IPS-18a (cell line): ENCODE measurements at regions not wholly inside any gene's neighbourhood (a gene's known extent, or its start where the extent isn't known, plus 50 kb on each side); places are given as distances from the start of the nearest gene placed in this dataset.
A peak's percentile ranks its signal among the peaks of the same experiment; 100 is the strongest.

Experiments
- H3K27ac ChIP-seq: one replicate; pipeline ENCODE4 v1.5.1; 2013; ENCODE audit warnings: low read length
- H3K27me3 ChIP-seq: one replicate; pipeline ENCODE4 v1.6.1; 2013; ENCODE audit warnings: mild to moderate bottlenecking, low read length; ENCODE audit not compliant: control insufficient read depth, insufficient read depth
- H3K36me3 ChIP-seq: one replicate; pipeline ENCODE4 v1.6.1; 2013; ENCODE audit warnings: low read depth, low read length; ENCODE audit not compliant: control insufficient read depth
- H3K4me1 ChIP-seq: one replicate; pipeline ENCODE4 v1.6.1; 2013; ENCODE audit warnings: low read depth, low read length; ENCODE audit not compliant: control insufficient read depth
- H3K4me3 ChIP-seq: one replicate; pipeline ENCODE4 v1.5.1; 2013; ENCODE audit warnings: low read length
- H3K9ac ChIP-seq: one replicate; pipeline ENCODE4 v1.6.1; 2013; ENCODE audit warnings: mild to moderate bottlenecking, low read length, moderate library complexity
- H3K9me3 ChIP-seq: one replicate; pipeline ENCODE4 v1.6.1; 2013; ENCODE audit warnings: low read depth, low read length; ENCODE audit not compliant: control insufficient read depth

DNA sequence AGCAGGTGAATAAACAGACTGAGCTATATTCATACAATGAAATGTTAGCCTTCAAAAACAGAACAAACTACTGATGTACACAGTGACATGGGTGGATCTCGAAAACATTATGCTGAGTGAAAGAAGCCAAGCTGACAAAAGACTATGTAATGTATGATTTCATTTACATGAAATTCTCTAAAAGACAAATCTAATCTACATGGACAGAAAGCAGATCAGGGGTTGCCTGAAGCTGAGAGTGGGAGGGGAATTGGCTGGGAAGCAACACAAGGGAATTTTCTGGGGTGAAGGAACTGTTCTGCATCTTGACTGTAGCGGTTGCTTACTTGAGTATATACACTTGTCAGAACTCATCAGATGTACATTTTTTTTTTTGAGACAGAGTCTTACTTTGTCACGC is 121.7 kb upstream of the SVIL start:
- Histone ChIP-seq H3K4me3 (no peak overlapping the region), H3K4me1 (peaks cover 9% of the 10 kb centered on the region), H3K9me3 (no peaks in the 10 kb centered on the region), H3K36me3 (no peaks in the 10 kb centered on the region), H3K9ac (no peak overlapping the region), H3K27me3 (no peaks in the 10 kb centered on the region), H3K27ac (no peak overlapping the region)

GRCh38 chr10:29753283-29753682 is 118.5 kb upstream of the SVIL start:
- Histone ChIP-seq H3K27ac (no peak overlapping the region), H3K4me1 (peaks cover 9% of the 10 kb centered on the region), H3K9me3 (no peaks in the 10 kb centered on the region), H3K4me3 (no peak overlapping the region), H3K27me3 (no peaks in the 10 kb centered on the region), H3K9ac (no peak overlapping the region), H3K36me3 (no peaks in the 10 kb centered on the region)

- no peaks in the 10 kb centered on the region for H3K36me3 ChIP-seq
- no peaks in the 10 kb centered on the region for H3K27me3 ChIP-seq
- H3K9ac ChIP-seq, result no peak overlapping the region
- H3K4me1 ChIP-seq, result peaks cover 9% of the 10 kb centered on the region
- no peak overlapping the region for H3K27ac ChIP-seq
- no peaks in the 10 kb centered on the region for H3K9me3 ChIP-seq
- no peak overlapping the region for H3K4me3 ChIP-seq
Measured at GRCh38 chr10:29751684-29752083, 116.9 kb upstream of the SVIL start.

- H3K4me3 ChIP-seq, result no peak overlapping the region
- no peak overlapping the region for H3K27ac ChIP-seq
- no peaks in the 10 kb centered on the region for H3K9me3 ChIP-seq
- H3K4me1 ChIP-seq, result peaks cover 9% of the 10 kb centered on the region
- no peaks in the 10 kb centered on the region for H3K36me3 ChIP-seq
- no peaks in the 10 kb centered on the region for H3K27me3 ChIP-seq
- no peak overlapping the region for H3K9ac ChIP-seq
Measured at GRCh38 chr10:29751240-29751639, 116.5 kb upstream of the SVIL start.

GRCh38 chr10:29749150-29749549 is 114.4 kb upstream of the SVIL start:
- Histone ChIP-seq H3K27me3 (no peaks in the 10 kb centered on the region), H3K4me1 (no peaks in the 10 kb centered on the region), H3K9me3 (no peaks in the 10 kb centered on the region), H3K36me3 (no peaks in the 10 kb centered on the region), H3K27ac (no peak overlapping the region), H3K4me3 (no peak overlapping the region), H3K9ac (no peak overlapping the region)

DNA sequence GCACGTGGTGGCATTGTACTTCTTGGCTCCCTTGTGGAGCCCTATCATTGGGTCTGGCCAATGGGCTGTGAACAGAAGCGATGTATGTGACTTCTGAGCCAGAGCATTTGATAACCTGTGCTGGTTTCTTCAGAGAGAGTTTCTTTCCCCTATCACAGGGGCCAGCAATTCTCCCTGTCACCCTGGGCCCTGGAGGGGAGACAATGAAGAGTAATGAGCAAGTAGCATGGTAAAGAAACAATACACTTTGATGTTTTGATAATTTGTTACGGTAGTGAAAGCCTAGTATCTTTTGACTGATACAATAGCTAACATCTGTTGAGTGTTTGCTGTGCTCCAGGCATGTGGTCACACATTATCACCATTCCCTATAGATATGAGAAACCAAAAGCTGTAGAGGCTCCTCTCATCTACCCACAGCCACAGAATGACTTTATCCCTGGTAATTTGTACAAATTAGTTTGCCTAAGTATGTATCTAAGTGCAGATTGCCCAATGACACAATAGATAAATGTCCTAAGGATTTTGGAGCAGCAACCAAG is 113.4 kb upstream of the SVIL start:
- no peaks in the 10 kb centered on the region for H3K27me3 ChIP-seq
- no peaks in the 10 kb centered on the region for H3K9me3 ChIP-seq
- no peak overlapping the region for H3K4me3 ChIP-seq
- H3K4me1 ChIP-seq, result no peaks in the 10 kb centered on the region
- H3K27ac ChIP-seq, result no peak overlapping the region
- H3K9ac ChIP-seq, result no peak overlapping the region
- no peaks in the 10 kb centered on the region for H3K36me3 ChIP-seq

DNA sequence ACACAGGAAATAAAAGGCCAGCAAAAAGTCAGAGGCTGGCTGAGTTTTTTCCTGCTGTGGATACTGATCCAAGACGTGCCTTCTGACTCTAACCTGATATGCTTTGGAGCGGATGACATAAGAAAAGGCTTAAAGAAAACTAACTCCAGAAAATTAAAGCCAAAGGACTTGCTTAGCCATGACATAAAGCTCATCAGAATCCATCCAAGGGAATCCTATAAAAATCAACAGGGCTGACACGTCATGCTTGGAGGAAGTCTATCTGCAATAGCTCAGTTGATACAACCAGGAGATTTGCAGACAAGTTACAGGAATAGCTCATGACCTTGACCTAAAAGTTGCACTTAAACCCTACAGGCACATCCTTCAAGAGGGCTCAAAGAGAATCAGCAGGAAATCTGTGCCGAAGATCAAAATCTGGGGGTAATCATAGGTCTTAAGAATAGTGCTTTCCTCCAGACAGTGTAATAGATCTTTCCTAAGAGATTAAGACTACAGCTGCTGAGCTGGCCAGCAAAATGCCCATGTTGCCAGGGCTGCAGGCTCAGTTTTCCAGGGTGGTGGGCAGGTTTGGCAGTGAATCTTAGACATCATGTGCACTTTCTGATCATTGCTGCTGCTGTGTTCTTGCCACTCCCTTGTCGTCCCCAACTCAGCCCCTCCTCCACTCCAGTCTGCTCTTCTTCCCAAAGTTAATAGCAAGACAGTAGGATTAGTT is 111.5 kb upstream of the SVIL start:
- no peaks in the 10 kb centered on the region for H3K27me3 ChIP-seq
- no peaks in the 10 kb centered on the region for H3K36me3 ChIP-seq
- no peaks in the 10 kb centered on the region for H3K9me3 ChIP-seq
- no peak overlapping the region for H3K4me3 ChIP-seq
- no peak overlapping the region for H3K27ac ChIP-seq
- no peak overlapping the region for H3K9ac ChIP-seq
- H3K4me1 ChIP-seq, result no peaks in the 10 kb centered on the region

DNA sequence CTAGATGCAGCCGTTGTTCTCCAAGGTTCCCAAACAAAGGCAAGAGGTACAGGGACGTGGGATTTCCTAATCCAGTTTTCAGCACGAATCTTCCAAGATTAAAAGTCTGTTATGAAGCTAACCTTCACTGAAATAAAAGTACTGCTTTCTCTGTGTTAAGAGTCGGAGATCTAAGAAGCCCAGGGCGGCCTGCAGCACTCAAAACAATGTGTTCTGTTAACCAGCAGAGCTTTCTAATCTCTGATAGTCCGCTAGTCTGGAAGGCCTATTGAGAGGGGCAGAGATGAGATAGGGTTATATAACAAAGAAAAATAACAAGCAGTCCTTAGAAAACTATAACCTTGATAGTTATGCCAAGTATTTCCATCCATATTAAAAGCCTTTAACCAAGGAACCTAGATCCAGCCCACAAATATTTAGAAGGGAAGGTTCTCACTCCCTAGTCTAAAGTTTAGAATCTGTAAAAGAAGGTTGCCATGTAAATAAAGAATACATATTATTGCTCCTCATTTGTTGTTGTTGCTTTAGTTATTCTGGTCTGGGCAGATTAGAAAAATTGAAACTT is 106.3 kb upstream of the SVIL start:
- Histone ChIP-seq H3K4me1 (peaks cover 4% of the 10 kb centered on the region), H3K9ac (no peak overlapping the region), H3K27me3 (peaks cover 14% of the 10 kb centered on the region), H3K27ac (no peak overlapping the region), H3K36me3 (no peaks in the 10 kb centered on the region), H3K4me3 (no peak overlapping the region), H3K9me3 (no peaks in the 10 kb centered on the region)

DNA sequence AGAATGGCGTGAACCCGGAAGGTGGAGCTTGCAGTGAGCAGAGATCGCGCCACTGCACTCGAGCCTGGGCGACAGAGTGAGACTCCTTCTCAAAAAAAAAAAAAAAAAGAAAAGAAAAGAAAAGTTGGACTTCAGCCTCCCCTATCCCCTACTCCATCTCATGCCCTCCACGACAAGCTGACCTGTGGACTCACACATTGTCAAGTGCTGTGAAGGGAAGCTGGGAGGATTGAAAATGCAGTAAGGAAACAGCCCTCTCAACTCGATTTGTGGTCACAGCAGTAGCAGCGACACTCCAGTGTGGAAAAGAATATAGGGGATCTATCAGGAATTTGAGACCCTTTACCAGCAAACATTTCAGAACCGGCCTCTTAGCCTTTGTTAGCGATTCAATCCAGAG is 103.6 kb upstream of the SVIL start:
- H3K27ac ChIP-seq, result no peak overlapping the region
- H3K9me3 ChIP-seq, result no peaks in the 10 kb centered on the region

DNA sequence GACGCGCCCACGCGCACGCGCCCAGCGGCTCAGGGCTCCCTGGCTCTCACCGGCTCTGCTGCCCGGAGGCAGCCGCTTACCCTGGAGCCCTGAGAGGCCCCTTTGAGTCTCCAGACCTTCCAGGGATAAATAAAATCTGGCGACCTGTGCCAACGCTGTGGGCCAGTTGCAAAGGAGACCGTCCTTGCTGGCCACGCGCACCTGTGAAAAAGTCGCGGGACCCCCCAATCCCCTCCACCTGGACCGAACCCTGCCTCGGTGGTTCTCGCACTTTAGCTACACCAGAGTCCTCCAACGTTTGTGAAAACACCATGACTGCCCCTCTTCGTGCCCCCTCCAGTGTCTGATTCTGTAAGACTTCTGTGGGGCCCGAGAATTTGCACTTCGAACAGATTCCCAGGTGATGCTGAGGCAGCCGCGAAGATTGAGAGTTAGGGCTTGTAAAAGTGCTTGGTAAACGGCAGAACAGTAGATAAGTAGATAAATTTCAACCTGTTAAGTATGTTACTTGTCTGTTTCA is 102.4 kb upstream of the SVIL start:
- Histone ChIP-seq H3K4me1 (peaks cover 10% of the 10 kb centered on the region), H3K4me3 (peak overlapping the region; percentile 77), H3K27ac (no peak overlapping the region), H3K9me3 (no peaks in the 10 kb centered on the region), H3K36me3 (no peaks in the 10 kb centered on the region), H3K27me3 (peaks cover 39% of the 10 kb centered on the region), H3K9ac (no peak overlapping the region)

More for the DNA sequence above, 103.6 kb upstream of the SVIL start:
- H3K9ac ChIP-seq, result no peak overlapping the region
- H3K4me1 ChIP-seq, result peaks cover 7% of the 10 kb centered on the region
- H3K4me3 ChIP-seq, result no peak overlapping the region
- no peaks in the 10 kb centered on the region for H3K36me3 ChIP-seq
- peaks cover 33% of the 10 kb centered on the region for H3K27me3 ChIP-seq

DNA sequence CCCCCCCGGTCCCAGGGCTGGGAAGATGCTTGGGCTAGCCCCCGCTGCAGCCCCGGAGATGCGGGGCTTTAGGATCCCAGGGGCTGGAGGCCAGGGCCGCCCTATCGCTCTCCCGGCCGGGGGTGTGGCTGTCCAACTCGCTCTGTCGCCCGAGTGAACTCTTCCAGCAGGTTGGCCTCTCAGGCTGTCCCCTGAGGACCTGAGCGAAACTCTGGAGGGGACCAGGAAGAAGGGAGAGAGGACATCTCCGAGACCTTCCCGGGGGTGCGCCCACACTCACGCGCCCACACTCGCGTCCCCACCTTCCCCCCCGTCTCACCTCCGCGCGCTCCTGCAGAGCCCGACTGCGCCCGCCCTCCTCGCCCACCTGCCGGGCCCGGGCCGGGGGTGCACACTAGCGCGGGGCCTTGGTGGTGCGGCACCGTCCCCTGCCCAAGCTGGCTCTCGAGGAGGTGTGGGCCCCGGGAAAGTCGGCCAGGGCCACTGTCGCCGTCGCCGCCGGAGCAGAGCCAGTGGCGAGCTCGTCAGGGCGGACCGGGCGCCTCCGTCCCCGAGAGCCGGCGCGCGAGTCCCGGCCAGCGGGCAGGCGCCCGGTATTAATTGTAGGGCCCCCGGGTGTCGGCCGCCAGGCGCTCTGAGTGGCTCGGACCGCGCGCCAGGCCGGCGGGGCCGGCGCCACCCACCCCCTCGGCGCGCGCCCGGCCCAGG is 101.7 kb upstream of the SVIL start:
- Histone ChIP-seq H3K27ac (no peak overlapping the region), H3K4me1 (peaks cover 10% of the 10 kb centered on the region), H3K27me3 (peaks cover 39% of the 10 kb centered on the region), H3K9me3 (no peaks in the 10 kb centered on the region), H3K36me3 (no peaks in the 10 kb centered on the region), H3K4me3 (peak overlapping the region; percentile 77), H3K9ac (no peak overlapping the region)
